ENCODE measurements at regions not wholly inside any gene's neighbourhood (a gene's known extent, or its start where the extent isn't known, plus 50 kb on each side); places are given as distances from the start of the nearest gene placed in this dataset.

- DNase-seq (ENCODE audit: low spot score) = no peak
Observed at GRCh38 chr2:6474161-6475140, 391.3 kb downstream of the CMPK2 start.

DNA sequence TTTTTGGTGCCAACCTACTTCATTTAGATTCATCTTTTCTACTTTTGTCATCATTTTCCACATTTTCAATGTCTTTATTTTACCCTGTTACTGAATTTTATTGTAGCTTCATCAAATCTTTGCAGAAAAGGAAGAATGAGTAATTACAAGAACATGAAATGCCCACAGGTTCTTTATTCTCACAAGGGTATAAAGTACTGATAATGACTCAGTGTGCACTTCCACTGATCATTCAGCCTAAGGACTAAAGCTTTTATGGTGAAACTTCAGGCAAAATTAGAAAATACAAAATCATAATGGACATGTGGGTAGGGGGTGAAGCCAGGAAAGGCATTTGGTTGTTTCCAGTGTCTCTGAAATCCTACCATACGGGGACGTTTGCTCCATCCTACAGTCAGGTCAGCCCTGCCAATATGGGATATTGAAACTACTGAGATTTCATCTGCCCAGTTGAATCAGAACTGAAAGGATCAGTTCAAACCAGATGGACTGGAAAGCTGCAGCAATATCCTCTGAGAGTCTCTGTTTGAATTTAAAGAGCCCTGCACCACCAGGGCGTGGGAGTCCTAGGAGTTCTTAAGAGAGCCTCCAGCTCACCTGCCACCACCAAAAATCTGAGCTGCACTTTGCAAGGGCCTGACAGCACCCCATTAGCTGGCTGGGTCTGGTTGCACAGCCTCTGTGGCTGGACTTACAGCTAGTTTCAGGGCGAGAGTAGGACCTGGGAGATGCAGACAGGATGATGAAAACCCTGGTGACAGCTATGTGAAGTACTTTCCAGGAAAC lies 390.4 kb downstream of the CMPK2 start:
- DNase-seq (ENCODE audit: low spot score) = no peak

- DNase-seq (ENCODE audit: low spot score) = no peak
Observed at GRCh38 chr2:6480514-6480913, 385.2 kb downstream of the CMPK2 start.

DNA sequence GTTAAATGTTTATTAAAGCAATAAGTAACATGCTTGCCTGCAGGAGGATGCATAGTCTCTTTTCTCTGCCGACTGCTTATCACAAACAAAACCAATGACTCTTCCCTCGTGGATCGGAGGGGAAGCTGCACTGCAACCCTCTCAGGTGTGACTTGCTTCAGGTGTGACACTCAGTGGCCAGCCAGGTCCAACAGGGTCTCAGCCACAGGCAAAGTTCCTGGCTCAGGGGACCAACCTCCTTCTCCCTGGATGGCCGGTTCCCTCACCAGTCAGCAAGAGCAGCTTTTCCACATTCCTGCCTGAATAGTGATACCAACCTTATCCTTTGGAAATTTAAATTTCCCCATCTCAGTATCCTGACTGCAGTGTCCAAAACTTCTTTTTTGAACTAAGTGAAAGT lies 383.5 kb downstream of the CMPK2 start:
- DNase-seq (ENCODE audit: low spot score) = no peak

GRCh38 chr2:6487765-6488164 lies 377.9 kb downstream of the CMPK2 start:
- no peak for DNase-seq (ENCODE audit: low spot score)

GRCh38 chr2:6492573-6492972 lies 373.1 kb downstream of the CMPK2 start:
- no peak for DNase-seq (ENCODE audit: low spot score)

DNA sequence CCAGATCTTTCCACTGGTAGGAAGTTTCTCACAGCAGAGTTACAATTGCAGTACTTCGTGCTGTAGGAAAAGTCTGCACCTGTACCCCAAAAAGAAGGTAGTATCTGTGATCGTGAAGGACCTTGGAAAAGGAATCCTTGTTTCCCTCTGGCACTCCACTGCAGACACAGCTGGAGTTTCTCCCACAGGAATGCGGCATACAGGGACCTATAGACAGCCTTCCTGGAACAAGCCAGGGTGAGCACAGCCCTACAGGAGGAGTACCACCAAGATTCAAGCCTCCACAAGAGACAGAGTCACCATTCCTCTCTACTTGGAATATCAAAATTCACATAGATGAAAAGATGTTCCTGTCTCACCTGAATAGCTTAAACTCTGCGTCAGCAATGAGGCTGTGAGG lies 372.4 kb downstream of the CMPK2 start:
- DNase-seq (ENCODE audit: low spot score) = no peak

DNA sequence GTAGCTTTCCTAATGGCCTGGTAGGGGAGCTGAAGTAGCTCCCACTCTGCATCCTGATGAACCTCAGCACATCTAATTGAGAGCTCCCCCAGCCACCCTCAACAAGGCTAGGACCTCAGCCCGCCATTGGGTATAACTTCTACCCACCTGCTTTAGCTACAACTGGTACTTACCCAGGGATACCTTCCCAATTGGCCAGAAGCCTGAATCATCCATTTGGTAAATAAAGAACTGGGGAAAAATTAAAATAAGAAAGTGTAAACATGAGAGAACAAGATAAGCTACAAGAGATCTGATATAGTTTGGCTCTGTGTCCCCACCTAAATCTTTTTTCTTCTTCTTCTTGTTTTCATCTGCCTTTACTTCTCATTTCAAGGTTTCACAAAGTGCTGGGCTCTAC lies 372.0 kb downstream of the CMPK2 start:
- DNase-seq (ENCODE audit: low spot score) = no peak

DNA sequence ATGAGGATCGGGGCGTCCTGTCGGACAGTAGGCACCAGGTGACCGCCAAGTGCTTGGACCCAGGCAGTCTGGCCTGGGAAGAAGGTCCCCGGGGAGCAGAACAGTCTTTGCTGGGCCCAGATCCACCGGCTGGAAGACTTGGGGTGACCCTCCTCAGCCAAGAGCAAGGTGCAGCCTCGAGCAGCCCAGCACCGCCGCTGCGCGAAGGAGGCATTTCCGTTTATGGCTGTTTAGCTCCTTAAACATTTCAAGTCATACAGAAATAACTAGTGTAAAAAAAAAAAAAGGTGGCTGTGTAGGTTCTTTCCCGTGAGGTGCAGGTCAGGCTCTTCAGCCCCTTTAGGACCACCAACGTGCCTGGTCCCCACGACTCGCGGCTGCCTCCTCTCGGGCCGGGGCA lies 370.2 kb downstream of the CMPK2 start:
- no peak for DNase-seq (ENCODE audit: low spot score)

GRCh38 chr2:6496376-6496775 lies 369.3 kb downstream of the CMPK2 start:
- no peak for DNase-seq (ENCODE audit: low spot score)

GRCh38 chr2:6497048-6497447 lies 368.7 kb downstream of the CMPK2 start:
- no peak for DNase-seq (ENCODE audit: low spot score)

GRCh38 chr2:6498841-6499240 lies 366.9 kb downstream of the CMPK2 start:
- no peak for DNase-seq (ENCODE audit: low spot score)

GRCh38 chr2:6499691-6500090 lies 366.0 kb downstream of the CMPK2 start:
- DNase-seq (ENCODE audit: low spot score) = no peak

DNA sequence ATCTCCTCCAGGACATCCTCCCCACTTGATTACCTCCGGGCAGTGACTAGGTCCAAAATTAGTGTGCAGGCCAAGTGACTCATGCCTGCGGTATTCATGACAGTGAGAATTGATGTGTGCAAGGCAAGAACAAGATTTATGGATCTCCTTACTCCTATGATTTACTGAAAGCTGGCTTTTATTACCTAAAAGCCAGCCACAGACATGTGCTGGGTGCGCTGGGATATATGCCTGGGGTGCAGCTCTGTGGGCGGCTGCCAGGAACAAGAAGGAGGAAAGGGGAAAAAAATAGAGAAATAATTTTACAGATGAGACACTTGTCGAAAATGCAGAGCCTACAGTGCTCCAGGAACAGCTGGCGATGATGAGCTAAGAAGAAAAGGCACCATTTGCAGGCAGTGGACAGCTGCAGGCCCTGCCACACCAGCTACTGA lies 359.3 kb downstream of the CMPK2 start:
- no peak for DNase-seq (ENCODE audit: low spot score)

GRCh38 chr2:6506859-6507258 lies 358.8 kb downstream of the CMPK2 start:
- no peak for DNase-seq (ENCODE audit: low spot score)

DNA sequence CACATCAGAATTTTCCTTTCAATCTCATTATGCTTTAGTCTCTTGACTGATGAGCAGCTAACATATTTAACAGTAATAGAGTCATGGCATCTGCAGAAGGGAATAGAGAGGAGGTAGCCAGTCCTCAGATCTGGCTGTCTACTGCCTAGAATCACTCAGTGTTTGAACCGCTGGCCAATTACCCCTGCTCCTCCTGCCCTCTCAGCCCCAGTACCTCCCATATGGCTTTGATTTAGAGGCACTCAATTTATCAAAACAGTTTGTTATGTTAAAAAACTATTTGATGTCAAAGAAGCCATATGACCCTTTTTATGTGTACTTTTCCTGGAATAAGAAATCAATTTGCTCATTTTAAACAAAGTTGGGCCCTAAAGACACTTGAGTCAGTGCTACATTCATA lies 355.2 kb downstream of the CMPK2 start:
- DNase-seq (ENCODE audit: low spot score) = no peak

DNA sequence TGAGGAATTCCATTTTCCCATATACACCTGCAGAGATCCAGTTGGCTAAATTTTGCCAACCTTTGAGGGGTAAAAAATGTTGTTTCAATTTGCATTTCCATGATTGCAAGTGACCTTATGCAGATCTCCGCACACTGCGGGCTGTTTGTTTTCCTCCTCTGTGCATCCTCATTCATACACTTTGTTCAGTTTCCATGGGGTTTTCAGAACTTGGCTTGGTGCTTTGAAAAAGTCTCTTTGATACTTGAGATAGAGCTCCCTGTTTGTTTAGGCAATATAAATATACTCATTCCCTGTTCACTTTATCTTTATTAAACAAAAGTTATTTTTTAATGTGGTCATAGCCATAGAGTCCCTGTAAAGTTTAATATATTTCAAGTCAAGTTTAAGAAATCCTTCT lies 353.1 kb downstream of the CMPK2 start:
- DNase-seq (ENCODE audit: low spot score) = no peak

- DNase-seq (ENCODE audit: low spot score) = no peak
Observed at GRCh38 chr2:6516674-6517073, 349.0 kb downstream of the CMPK2 start.

GRCh38 chr2:6518361-6518760 lies 347.3 kb downstream of the CMPK2 start:
- no peak for DNase-seq (ENCODE audit: low spot score)

- DNase-seq (ENCODE audit: low spot score) = no peak
Observed at GRCh38 chr2:6523476-6523875, 342.2 kb downstream of the CMPK2 start.

DNA sequence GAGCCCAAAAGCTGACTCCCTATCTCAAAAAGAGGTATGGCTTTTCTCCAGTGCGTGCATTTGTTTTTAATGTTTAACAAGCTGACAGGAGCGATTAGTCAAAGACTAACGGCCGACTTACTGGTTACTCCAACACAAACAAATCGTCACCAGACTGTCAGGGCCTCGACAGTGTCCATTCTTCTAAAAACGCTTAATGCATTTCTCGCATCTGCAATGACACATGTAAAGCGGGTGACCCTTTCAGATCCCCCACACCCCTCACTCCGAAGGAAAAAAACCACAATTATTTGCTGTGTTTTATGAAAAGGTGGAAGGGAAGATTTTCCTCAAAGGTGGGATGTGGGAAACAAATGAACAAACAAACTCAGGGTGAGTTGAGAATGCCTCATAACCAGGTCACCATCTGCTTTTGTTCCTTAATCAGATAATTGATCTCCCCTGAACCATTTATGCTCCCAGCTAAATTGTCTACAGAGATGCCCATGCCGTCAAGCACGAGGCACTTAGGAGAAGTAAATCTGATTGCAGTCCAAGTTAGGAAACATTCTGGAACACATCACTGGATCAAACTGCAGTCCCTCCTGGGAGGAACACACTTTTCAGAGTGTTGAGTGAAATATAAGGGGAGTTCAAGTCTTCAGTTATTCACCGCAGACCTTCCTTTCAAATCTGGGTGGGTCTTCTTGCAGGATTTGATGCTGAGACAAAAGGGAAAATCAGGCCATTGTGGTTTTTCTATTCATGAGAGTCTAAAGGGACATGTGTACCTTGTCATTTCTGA lies 340.8 kb downstream of the CMPK2 start:
- no peak for DNase-seq (ENCODE audit: low spot score)

- DNase-seq (ENCODE audit: low spot score) = no peak
Observed at GRCh38 chr2:6525475-6525964, 340.2 kb downstream of the CMPK2 start.

All from LoVo (cell line).